HG02763 (cell line): ENCODE measurements at regions not wholly inside any gene's neighbourhood (a gene's known extent, or its start where the extent isn't known, plus 50 kb on each side); places are given as distances from the start of the nearest gene placed in this dataset.

Experiments
- ATAC-seq: cut with Tn5 transposase; IDR thresholded peaks from one replicate; pipeline ENCODE4 v1.9.1; 2021; ENCODE audit warnings: mild to moderate bottlenecking, moderate library complexity; ENCODE audit not compliant: unreplicated experiment

DNA sequence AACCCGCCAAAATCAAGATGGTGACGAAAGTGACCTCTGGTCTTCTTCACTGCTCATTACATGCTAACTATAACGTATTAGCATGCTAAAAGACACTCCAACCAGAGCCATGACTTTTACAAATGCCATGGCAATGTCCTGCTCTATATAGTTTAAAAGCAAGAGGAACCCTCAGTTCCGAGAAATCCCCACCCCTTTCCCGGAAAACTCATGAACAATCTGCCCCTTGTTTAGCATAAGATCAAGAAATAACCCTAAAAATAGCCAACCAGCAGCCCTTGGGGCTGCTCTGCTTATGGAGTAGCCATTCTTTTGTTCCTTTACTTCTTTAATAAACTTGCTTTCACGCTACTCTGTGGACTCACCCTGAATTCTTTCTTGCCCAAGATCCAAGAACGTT, 463.5 kb upstream of the FAM241A start:
- ATAC-seq: no peak

DNA sequence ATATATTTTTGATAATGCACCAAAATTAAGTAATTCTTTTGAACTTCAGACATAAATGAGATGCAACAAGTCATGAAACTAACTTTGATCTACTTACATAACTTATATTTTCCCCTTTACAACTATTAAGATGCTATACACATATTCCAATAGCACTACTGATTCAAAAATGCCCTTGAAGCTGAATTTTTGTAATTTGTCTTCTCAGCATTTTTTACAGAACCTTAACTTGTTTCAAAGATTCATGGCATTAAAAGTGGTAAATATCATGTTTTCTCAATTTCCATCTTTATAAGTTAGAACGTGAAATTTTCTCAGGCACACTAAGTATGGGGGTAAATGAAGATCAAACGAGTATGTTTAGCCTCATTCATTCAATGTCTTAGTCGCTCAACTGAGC, 460.0 kb upstream of the FAM241A start:
- no peak for ATAC-seq

DNA sequence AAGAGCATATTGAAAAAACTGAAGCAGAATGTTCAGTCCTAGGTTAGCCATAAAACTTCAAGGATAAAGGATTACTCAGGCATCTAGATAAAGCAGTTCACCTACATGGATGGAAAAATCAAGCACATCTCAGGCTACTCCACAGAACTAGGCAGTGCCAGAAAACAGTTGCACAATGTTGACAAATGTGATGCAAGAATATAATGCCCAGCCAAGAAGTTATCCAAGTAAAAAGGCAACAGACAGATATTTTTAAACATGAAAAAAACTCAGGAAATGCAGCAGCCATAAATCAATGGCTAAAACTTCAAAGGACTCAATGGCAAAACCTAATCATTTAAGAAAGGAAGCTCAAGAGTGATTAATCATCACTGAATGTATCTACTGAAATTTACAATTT, 456.0 kb upstream of the FAM241A start:
- ATAC-seq: no peak

DNA sequence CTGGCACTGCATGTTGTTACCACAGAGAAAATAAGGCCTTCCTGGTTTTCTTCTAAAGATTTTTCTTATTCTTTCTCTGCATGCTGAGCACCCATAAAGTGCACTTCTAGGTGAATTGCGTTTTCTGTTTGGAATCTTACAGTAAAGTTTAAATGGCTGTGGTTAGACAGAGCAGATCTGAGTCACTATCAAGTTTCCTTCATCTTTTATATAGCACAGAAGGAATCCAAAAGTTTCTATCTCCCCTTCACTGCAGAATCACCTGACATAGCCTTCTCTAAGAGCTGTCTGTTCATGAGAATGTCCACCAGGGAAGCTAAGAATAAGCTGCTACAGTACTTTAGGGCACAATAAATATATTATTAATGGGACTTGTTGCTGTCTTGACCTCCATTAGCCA, 455.5 kb upstream of the FAM241A start:
- no peak for ATAC-seq

DNA sequence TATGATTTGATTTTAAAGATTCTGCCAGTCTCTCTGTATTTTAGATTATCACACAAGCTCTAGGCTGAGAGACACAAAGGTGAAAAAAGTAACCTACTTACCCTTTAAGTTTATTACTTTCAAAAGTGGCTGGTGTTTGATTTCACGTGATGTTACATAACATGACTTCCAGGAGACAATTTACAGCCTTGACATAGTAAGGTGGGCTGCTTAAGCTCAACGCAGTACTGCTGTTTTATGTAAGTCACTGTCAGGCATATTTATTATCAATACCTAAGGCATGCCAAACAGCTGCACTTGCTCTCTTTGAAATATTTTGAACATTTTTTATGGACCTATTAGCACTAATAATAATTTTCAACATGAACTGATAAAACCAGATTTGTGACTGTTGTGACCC, 451.5 kb upstream of the FAM241A start:
- ATAC-seq: no peak

DNA sequence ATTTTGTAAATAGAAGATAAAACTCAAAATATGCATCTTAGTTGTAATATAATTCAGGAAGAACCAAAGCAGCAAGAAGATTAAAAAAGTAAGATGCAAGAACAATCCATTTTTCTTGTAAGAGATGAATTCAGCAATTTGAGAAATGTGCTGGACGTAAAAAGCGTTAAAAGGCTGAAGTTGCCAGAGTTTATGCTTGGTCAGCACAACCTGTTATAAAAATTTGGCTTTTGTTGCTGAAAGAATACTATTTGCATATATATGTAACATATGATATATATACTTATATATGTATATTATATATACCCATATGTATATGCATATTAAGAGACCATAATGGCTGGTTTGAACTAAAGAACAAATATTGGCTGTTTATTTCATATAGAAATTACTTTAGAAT, 449.6 kb upstream of the FAM241A start:
- ATAC-seq: no peak

DNA sequence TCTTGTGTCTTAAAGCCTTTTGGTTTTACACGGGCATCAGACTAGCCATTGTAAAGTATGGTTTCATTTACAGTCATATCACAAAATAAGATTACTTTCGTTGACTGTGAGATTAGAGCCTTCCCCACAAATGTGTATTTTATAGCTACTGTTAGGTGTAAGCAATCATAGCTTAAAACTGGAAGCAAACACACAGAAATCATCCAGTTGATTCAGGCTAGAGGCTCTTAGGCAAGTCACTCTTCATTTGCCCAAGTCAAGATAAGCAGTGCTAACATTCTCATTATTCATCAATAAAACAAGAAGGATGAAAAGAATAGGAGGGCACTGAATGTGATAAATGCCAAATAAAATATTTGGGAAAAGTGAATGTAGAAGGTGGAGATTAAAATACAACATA, 448.7 kb upstream of the FAM241A start:
- ATAC-seq: no peak

DNA sequence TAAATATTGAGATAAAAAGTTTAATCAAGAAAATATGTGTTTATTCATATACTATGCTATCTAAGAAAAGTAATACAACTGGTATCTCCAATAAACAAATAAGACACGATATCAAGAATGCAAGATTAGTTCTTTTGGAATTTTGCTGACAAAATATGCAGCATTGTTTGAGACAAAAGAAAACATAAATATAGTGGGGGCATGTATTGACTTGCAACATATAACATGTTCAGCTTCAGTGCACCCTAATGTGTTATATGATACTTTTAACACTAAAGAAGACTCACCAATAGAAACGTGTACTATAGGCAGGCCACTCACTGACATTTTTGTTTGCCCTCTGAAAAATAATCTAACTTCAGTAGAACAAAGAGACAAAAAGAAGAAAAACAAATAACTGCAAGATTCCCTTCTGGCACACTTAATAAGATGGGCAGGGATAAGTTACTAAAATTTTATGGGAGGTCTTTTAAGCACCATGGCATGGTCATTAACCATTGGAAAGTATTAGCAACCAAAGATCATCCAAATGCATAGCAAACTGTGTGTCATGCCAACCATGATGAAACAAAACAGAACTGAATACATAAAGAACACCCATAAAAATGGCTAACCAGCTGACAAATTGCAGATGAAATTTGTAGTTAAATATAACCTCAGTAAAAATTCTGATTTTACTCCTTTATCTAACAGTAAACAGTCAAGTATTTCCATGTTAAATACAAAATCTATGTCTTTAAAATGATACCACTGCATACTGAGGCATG, 447.9 kb upstream of the FAM241A start:
- no peak for ATAC-seq

DNA sequence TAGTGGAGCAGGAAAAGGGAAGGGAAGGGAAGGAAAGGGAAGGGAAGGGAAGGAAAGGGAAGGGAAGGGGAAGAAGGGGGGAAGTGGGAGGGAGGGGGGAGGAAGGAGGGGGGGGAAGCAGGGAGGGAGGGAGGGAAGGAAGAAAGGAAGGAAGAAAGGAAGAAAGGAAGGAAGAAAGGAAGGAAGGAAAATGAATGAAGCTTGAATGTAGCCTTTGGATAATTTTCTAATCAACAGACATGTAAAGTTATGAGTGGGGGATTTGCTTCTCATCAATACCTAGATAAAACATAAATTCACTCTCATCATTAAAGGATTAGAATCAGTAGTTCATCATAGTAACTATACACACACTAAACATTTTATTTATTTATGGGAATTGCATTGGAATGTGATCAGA, 446.9 kb upstream of the FAM241A start:
- no peak for ATAC-seq

DNA sequence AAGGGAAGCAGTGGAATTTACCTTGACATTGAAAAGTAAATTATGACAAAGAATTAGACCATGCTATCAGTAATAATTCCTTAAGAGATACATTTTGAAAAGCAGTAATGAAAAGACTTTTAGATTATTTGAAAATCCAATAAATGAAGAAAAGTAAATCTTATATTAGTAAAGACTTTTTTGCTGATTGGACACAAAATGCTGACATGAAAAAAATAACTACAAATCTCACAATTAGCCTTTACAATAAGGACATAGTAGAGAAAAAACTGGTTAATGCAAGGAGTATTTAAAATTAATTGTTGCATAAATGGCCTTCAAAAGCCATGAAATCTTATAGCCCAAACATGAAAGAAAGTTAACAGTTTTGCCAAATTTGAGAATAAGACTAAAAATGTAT, 446.1 kb upstream of the FAM241A start:
- no peak for ATAC-seq

DNA sequence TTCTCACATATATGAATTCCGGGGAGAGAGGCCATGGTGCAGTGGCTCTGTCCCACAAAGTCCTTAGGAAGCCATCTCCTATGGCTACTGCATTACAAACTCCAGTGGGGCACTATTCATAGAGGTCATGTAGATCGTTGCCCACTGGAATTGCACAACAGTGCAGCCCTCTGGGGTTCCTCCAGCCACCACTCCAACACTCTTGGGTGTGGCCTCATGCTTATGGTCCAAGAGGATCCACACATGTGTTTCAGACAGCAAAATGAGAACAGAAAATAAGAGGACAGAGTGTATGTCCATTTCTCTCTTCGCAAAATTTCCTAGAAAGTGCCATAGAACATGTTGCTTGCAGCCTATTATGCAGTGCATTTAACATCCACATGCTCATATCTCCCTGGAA, 444.2 kb upstream of the FAM241A start:
- no peak for ATAC-seq

DNA sequence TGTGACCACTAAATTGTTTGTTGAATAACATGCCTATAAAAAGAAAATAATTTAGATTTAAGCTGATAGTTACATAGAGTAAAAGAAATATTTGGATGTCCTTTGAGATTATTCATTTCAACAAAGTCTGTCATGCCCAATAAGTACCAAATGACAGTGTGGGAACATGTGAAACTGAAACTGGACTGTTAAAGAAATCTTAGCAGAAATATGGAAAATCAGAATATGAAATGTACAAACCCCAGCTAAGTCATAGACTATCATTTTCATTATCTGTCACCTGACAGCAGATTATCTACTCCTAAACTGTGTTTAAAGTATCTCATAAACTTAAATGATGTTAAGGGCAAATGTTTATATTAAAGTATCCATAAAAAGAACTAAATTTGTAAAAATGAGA, 437.8 kb upstream of the FAM241A start:
- ATAC-seq: no peak

DNA sequence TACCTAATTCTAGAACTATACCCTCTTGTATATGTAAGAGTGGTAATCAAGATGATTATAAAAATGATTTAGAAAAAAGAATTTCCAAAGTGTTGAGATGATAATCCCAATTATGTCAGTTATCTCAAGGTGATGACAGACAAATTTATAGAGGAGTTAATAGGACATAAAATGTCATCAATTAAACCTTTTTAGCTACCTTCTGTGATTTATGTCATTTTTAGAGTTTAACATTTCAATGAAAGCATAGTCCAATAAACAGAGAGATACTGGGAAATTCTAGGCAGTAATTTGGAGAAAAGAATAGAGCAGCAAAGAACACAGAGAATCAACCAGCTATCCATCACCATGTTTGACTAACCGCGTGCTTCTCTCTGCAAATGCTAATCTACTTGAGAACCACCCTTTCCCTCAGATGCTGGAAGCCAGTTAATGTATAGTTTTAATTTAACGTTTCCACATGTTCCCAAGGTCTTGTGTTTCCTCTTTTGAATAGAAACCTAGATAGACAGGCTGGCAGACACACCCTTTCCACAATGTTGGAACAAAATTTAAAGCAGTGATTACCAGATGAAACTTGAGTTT, 433.1 kb upstream of the FAM241A start:
- ATAC-seq: no peak

DNA sequence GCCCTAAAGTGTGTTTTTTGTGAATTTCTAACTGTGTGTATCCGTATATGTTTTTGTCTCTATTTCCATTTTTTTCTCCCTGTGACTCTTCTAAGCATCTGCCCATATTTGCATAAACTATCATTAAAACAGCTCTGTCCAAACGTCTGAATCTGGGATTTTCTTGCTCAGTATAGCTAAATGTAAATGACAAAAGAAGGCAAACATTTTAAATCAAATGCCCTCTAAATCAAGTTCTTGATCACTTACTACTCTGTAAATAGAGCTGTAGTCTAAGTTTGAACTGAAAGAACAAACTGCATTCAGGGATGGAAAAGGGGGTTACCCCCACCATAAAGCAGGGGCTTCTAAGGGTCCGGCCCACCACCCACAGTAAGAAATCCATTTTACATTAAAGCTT, 432.0 kb upstream of the FAM241A start:
- no peak for ATAC-seq

DNA sequence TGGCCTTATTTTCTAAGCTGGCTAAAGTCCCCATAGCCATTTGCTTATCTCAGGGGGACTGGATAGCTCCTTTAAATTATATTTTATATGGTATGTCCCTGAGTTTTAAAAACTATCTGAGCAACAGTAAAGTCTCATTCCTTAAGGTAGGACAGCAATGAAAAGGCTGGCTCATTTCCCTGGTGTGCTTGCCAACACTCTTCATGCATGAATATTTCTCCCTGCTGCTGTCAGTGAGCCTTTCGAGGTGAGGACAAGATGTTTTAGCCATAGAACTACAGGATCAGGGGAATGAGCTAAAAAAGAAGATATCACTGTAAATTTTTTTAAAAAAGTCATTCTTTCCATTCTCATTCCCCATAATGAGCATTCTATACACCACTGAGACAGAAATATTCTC, 427.3 kb upstream of the FAM241A start:
- ATAC-seq: no peak

DNA sequence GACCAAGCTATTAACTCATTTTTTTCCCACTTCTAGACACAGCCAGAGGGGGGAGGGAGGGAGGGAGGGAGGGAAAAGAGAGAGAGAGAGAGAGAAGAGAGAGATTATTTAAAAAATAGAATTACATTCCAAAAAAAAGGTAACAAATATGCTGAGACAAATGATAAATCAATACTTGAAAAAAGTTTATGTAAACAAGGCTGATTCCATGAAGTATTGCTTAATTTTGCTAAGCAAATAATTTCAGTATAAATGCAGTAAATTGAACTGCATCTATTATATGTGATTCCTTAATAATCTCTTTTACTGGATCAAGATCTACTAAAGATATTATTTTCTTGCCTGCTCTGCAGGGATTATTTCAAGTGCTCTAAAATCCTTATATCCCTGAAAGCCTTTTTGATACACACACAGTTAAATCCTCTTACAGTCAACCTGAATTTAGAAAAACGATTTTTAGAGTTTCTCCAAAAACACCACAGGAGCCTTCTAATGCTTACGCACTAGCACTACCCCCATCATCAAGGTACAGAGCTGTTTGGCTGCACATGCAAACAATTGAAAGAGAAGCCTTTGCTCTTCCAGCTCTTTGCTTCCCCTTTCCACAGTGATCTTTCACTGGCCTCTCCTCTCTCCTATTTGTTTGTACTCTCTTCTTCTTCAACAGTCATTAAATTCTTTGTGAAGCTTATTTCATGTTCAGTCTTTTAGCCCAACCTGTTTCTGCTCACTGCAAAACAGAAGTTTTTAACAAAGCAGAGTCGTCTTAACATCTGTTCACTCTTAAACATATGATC, 426.3 kb upstream of the FAM241A start:
- ATAC-seq: no peak

DNA sequence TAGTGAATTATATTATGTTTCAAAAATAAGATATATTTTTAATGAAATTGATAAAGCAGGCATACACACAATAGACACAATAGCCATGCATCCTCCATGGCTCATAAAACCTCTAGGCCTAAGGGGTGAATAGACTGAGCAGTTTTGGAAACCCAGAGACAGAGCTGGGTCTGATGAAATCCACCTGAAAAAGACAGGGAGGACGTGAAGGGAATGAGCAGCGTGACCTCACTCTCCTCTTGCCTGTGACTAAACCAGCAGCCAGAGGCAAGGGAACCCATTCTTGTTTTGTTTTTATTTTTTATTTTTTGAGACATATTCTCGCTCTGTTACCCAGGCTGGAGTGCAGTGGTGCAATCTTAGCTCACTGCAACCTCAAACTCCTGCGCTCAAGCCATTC, 424.4 kb upstream of the FAM241A start:
- no peak for ATAC-seq

DNA sequence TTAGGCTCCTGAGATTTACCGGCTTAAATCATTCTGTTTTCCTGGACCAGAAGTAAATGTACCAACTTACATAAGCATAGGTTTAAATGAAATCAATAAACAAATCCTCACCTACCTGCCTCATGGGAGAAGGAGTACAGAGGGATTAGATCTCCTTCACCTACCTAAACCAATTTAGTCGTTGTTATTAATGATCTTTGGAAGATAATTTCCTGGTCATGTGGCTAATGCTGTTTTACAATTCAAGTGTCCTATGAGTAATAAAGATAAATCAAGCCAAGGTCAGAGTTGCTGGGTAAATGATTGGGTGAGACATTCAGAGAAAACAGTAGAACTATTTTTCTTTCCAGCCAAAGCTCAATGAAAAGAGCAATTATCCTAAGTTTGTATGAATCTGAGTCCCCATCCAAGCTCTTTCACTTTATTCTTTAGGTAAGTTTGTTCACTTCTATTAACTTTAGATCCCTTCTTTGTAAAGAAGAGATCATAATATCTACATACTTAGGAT, 423.0 kb upstream of the FAM241A start:
- no peak for ATAC-seq

DNA sequence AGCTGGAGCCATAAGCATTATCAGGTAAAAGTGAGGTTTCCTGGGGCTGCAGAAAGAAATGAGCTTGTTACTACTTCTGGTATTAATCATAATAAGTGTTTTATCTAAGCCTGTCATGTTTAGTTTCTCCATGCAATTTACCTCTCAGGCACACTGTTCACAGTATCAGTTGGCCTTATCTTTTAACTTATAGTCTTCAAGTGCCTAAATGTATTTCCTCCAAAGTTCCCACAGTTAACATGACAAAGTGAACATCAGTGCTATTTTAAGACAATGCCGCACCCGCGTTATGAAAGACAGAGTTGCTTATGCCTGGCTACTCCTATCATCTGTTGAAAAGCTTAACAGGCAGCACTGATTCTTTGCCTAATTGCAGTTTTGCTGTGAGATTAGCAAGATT, 408.7 kb upstream of the FAM241A start:
- no peak for ATAC-seq

DNA sequence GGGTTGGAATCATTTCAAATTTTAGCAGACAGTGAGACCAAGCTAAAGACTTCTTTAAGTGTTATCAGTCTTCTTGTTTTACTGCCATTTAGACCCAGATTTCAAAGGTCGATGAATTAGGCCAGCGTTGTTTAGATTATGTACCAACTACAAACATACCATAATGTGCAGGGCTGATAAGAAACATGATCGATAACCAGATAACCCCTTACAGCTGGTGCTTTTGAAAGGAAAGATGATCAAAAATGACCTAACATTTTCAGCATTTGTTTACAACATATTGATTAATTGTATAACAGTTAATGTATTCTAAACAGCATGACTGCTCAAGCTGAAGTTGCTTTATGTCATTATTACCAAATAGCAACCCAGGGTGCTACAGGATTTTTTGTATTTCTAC, 400.4 kb upstream of the FAM241A start:
- no peak for ATAC-seq

DNA sequence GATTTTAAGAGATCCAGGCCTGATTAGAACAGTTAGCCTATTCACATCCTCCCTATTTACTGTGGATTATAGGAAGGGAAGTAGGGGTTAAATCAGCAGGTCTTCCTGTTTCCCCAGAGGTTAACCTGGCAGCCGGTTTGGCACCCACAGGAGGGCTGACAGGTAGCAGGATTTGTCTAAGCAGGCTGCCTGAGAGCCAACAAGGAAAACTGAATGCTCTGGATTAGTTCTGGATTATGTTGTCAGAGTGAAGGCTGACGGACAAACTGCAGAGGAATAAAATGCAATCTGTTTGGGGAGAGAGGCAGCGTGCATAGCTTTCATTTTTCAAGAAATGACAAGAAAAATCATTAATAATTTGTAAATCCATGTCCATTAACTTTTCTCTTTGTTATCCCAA, 397.1 kb upstream of the FAM241A start:
- no peak for ATAC-seq

DNA sequence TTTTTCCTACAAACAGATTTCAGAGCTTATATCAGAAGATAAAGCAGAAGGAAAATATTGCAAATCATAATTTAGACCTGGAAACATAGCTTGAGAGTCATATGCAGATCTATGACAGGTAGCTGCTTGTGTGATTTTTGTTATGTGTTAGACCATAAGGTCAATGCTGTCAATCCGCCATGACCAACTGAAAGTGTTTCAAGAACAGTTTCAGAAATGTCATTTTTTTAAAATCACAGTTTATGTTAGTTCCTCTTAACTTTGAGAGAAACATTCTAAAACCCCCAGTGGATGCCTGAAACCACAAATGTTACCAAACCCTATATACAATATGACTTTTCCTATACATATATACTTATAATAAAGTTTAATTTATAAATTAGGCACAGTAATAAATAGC, 391.3 kb upstream of the FAM241A start:
- ATAC-seq: no peak
